ENCODE measurements at regions not wholly inside any gene's neighbourhood (a gene's known extent, or its start where the extent isn't known, plus 50 kb on each side); places are given as distances from the start of the nearest gene placed in this dataset.

DNA sequence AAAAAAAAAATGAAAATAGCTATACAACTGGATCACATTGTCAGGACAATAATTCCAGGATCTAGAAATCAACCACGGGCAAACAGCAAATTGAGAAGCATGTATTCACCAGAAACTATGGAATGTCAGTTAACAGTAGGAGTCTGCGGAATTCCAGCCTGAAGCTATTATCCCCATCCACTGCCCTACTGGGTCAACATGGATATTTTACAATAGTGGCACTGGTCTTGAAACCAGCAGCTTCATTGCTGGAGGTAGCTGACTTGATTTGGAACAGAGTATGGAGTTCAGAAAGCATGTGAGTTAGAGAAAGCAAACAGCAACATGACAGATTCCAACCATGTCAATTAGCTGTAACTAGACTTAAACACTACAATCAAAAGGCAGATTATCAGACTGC, 55.7 kb upstream of the PDE1A start:
- no peak for TF ChIP-seq POLR2A (IDR thresholded peaks at IDR 0.05)
- TF ChIP-seq, protein P1, sequence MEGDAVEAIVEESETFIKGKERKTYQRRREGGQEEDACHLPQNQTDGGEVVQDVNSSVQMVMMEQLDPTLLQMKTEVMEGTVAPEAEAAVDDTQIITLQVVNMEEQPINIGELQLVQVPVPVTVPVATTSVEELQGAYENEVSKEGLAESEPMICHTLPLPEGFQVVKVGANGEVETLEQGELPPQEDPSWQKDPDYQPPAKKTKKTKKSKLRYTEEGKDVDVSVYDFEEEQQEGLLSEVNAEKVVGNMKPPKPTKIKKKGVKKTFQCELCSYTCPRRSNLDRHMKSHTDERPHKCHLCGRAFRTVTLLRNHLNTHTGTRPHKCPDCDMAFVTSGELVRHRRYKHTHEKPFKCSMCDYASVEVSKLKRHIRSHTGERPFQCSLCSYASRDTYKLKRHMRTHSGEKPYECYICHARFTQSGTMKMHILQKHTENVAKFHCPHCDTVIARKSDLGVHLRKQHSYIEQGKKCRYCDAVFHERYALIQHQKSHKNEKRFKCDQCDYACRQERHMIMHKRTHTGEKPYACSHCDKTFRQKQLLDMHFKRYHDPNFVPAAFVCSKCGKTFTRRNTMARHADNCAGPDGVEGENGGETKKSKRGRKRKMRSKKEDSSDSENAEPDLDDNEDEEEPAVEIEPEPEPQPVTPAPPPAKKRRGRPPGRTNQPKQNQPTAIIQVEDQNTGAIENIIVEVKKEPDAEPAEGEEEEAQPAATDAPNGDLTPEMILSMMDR (IDR thresholded peaks at IDR 0.05) = no peak
